ENCODE measurements at regions not wholly inside any gene's neighbourhood (a gene's known extent, or its start where the extent isn't known, plus 50 kb on each side); places are given as distances from the start of the nearest gene placed in this dataset.

- TF ChIP-seq POLR2A (IDR thresholded peaks at IDR 0.05) (no peak), CTCF (IDR thresholded peaks at IDR 0.05) (no peak)
These were observed 2137.3 kb upstream of the CELF4 start for GRCh38 chr18:39702888-39703287.
